HG02852 (cell line): ENCODE measurements at regions not wholly inside any gene's neighbourhood (a gene's known extent, or its start where the extent isn't known, plus 50 kb on each side); places are given as distances from the start of the nearest gene placed in this dataset.
A peak's percentile ranks its signal among the peaks of the same experiment; 100 is the strongest.
"Not testable (repeated sequence)": the region's sequence is repeated elsewhere in the genome, so short reads cannot be mapped to it uniquely, and the experiment has no call there.

ENCODE experiments used
- ATAC-seq: cut with Tn5 transposase; IDR thresholded peaks from one replicate; pipeline ENCODE4 v1.9.1; 2021; ENCODE audit warnings: mild to moderate bottlenecking, moderate library complexity; ENCODE audit not compliant: unreplicated experiment

GRCh38 chr2:182631299-182631698 is 84.8 kb upstream of the DNAJC10 start:
- no peak for ATAC-seq

GRCh38 chr2:182634386-182634785 is 81.7 kb upstream of the DNAJC10 start:
- ATAC-seq: no peak

- ATAC-seq: no peak
Measured at GRCh38 chr2:182636699-182637098, 79.4 kb upstream of the DNAJC10 start.

- no peak for ATAC-seq
Measured at GRCh38 chr2:182638667-182639066, 77.4 kb upstream of the DNAJC10 start.

GRCh38 chr2:182639971-182640370 is 76.1 kb upstream of the DNAJC10 start:
- ATAC-seq: no peak

GRCh38 chr2:182642328-182642727 is 73.7 kb upstream of the DNAJC10 start:
- ATAC-seq: peak; percentile 100

- ATAC-seq: no peak
Measured at GRCh38 chr2:182646763-182647498, 69.1 kb upstream of the DNAJC10 start.

GRCh38 chr2:182647499-182647787 is 68.6 kb upstream of the DNAJC10 start:
- ATAC-seq: no peak

GRCh38 chr2:182649316-182649715 is 66.7 kb upstream of the DNAJC10 start:
- ATAC-seq: no peak

- ATAC-seq: no peak
Measured at GRCh38 chr2:182650704-182651103, 65.4 kb upstream of the DNAJC10 start.

- no peak for ATAC-seq
Measured at GRCh38 chr2:182652326-182652725, 63.7 kb upstream of the DNAJC10 start.

- ATAC-seq: no peak
Measured at GRCh38 chr2:182655750-182656149, 60.3 kb upstream of the DNAJC10 start.

GRCh38 chr2:182664212-182664611 is 51.8 kb upstream of the DNAJC10 start:
- no peak for ATAC-seq

GRCh38 chr2:182665500-182665899 is 50.6 kb upstream of the DNAJC10 start:
- not testable (repeated sequence) for ATAC-seq
